ENCODE measurements at regions not wholly inside any gene's neighbourhood (a gene's known extent, or its start where the extent isn't known, plus 50 kb on each side); places are given as distances from the start of the nearest gene placed in this dataset.

DNA sequence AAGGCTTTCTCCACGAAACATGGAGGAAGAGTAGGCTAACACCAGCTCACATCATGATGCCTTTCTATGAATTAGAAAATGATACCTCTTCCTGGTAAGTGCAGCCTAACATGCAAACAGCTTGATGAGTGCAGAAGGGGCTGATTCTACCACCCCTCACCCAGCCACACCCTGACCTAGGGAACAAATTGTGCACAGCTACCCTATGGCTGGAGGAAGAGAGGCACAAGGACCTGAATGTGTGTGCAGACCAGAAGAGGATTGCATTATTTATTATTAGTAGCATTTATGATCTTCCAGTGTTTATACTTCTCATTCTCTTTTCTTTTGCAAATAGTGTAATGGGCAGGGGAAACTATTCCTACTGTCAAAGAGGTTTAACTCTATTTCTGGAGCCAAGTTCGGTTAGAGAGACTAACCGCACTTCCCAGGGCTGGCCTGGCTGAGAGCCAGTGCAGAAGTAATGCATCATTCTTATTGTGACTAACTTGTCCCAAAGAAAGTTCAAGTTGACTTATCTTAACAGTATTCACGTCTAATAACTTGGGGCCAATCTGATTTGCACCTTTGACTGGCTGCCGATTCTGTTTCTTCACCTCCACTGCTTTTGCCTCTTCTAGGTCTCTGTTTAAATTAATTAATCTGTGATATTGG is 237.5 kb downstream of the CD83 start:
- POLR2A ChIA-PET: interaction anchor here (0.7 kb wide), 1 partner anchor 182 kb away, joined by 3 read pairs; no protein-coding TSS in a partner anchor
- CTCF ChIA-PET: no interaction called here

DNA sequence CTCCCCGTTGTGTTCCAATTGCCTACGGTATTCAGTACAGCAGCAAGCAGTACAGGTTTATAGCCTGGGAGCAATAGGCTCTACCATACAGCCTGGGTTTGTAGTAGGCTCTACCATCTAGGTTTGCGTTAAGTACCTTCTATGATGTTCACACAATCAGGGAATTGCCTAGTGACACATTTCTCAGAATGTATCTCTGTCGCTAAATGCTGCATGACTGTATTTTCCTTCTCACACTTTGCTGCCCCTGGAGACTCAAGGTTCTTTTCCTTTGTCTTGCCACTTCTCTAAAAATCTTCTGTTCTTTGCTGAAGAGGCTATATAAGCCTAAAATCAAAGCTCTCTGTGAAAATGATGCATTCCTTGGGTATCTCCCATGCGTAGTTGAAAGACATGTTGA is 241.9 kb downstream of the CD83 start:
- POLR2A ChIA-PET: no interaction called here

DNA sequence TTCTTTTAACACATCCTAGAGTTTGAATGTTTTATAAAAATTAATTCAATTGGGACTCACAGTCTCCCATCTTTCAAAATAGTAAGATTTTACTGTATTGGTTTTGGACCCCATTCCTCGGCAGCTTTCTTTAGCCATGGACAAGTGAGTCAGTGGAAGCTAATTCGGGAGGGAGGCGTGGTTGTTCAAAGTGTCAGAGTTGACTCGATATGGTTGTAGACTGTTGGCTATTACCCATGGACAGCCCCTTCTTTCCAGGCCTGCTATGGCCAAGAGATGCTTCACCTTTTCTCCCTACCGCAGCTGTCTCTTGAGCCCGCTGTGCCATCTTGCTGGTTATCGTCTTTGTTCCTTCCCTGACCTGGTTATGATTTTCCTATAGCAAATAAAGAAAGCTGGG is 243.0 kb downstream of the CD83 start:
- CTCF ChIA-PET: no interaction called here

More for the DNA sequence above, 241.9 kb downstream of the CD83 start:
- CTCF ChIA-PET: no interaction called here

DNA sequence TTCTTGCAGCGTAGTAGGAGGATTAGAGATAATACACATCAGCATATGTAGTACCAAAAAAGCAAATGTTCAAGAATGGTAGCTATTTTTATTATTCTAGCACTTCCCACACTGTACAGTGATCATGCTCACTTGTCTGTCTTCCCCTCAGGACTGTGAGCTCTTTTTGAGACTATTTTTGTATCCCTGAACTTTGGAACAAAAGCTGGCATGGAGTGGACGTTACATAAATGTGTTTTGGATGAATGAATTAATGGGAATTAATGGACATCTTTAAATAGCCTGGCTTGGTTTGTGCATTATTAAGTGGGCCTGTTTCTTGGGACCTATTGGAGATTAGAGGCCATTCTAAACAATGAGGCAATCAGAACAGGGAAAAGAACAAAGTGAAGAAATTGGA is 243.7 kb downstream of the CD83 start:
- CTCF ChIA-PET: no interaction called here
- POLR2A ChIA-PET: no interaction called here

More for the DNA sequence above, 243.0 kb downstream of the CD83 start:
- POLR2A ChIA-PET: no interaction called here

DNA sequence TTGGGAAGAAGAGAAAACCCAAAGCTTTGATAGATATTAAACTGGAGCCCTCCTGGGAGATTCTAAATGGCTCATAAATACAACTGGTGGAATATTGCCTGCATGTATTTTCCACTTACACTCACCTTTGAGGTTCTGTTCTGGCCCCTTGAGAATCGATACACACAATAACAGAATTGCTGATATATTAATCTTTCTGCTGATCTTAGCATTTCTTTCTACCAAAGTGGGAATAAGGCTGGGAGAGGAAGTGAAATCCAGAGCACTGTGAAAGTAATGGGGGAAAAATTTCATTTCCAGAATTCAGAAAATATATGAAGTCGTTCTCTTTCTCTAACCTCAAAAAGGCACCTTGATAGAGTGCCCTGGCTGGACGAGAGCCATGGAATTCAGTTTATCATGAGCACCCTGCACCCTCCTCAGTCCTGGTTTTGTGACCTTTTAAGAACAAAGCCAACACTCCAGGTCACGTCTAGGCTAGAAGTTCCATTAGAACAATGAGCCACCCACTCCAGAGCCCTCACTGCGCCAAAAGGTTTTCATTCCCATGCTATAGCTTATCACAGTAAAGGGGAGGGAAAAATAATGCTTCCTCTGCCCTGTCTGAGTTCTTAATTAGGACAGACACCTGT is 244.5 kb downstream of the CD83 start:
- ChIA-PET POLR2A (no interaction called here), CTCF (no interaction called here)

DNA sequence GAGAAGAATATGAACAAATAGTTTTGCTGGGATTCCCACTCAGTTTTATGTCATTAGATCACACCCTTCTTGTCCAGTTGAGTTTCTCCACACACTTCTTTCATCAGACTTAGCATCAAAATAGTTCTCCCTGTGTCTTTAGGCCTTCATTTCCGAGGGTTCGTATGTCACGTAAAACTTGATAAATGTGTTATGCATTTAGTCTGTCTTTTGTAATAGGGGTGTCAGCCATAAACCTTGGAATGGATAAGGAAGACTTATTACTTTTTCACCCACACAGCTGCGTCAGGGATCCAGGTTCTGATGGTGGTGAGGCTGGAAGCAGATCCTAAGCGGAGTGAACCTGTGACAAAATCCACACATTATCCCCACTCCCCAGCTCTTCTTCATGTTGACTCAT is 246.8 kb downstream of the CD83 start:
- CTCF ChIA-PET: no interaction called here
- POLR2A ChIA-PET: no interaction called here

DNA sequence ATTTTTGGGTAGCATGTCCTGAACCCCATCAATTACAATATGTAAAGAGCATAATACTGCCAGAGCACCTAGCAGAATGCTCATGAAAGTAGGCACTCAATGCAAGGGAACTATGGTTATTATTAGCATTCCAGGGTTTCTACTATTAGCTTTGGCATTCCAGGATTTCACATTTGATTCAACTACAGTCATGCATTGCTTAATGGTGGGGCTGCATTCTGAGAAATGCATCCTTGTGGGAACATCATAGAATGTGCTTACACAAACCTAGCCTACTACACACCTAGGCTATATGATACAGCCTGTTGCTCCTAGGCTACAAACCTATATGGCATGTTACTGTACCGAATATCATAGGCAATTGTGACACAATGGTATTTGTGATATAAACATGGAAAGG is 247.8 kb downstream of the CD83 start:
- ChIA-PET CTCF (no interaction called here), POLR2A (no interaction called here)

DNA sequence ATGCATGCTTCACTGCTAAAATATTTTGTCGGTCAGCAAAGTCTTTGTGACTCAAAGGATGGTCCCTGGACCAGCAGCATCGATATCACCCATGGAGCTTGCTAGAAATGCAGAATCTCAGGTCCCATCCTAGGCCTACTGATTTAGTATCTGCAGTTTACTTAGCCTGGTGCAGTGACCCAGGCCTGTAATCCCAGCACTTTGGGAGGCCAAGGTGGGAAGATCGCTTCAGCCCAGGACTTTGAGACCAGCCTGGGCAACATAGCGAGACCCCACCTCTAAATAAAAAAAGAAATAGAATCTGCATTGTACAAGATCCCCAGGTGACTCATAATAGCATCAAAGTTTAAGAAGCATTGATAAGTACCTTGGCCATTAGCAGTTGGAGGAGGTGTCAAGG is 248.7 kb downstream of the CD83 start:
- POLR2A ChIA-PET: no interaction called here
- CTCF ChIA-PET: no interaction called here

DNA sequence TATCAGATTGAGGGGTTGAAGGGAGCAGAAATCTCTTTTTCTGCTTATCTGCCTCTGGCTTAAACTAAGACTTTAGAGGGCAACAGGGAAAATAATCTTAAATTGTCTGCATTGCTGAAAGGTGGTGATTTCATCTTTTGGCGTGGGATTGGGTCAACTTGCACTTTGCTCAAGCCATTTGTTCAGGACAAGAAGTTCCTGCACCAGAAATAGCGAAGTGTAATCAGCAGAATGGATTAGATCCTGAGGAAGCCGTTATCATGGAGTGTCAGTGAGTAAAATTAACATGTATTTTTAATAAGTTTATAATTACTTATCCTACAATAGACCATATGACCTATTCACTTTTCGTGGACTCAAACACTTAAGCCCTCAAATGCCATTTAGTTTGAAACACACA is 249.3 kb downstream of the CD83 start:
- ChIA-PET POLR2A (no interaction called here), CTCF (no interaction called here)

DNA sequence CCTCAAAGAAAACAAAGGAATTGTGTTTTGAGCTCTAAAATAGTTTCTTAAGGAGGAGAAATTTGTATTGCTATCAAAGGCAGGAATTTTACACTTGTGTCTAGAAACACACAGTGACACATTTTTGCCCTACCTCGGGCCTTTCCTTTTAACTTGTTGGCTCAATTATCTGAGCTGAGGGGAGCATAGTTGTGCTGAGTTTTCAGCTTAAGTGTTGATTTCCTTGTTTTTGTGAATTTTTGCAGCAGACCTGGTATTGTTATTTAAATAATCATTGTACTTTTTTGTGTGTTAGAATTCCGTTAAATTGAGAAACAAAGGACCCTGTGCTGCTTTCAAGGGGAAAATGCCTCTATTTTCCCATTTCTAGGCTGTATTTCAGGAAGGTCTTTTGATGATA is 249.7 kb downstream of the CD83 start:
- POLR2A ChIA-PET: no interaction called here

DNA sequence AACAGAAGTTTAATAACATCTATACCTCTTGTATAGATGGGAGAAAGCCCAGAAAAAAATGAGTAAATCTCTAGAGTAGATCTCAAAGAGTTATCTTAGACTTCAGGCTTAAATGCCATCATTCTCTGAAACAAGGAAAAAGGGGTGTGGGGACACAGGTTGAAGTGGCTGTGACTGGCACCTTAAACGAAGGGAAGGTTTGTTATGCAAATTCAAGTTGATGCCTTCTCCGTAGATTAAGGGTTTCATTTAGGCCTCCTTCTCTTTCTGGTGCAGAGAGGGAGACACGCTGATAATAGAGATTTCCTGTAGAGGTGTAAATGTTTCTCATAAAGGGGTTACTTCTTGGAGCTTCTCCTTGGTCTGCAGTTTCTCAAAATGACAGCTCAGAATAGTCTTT is 252.1 kb downstream of the CD83 start:
- CTCF ChIA-PET: no interaction called here

More for the DNA sequence above, 249.7 kb downstream of the CD83 start:
- CTCF ChIA-PET: no interaction called here

DNA sequence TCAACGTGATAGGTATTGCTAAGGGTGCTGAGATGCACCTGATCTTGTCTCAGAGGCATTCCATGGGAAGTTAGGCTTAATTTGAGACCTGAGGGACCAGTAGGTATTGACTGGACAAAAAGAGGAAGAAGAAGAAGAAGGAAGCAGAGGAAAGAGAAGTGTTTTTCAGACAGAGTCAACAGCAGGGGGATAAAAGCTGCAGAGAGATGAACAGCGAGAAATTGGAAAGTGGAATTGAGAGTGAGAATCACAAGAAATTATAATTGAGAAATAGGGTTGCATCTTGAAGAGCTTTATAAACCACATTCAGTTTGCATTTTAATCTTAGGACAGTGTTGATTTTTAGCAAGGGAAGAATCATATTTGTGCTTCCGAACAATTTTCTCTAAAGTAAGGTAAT is 254.0 kb downstream of the CD83 start:
- ChIA-PET POLR2A (no interaction called here), CTCF (interaction anchor here (1.9 kb wide), 1 partner anchor 12 kb away, joined by 3 read pairs; no protein-coding TSS in a partner anchor)

More for the DNA sequence above, 252.1 kb downstream of the CD83 start:
- POLR2A ChIA-PET: no interaction called here

DNA sequence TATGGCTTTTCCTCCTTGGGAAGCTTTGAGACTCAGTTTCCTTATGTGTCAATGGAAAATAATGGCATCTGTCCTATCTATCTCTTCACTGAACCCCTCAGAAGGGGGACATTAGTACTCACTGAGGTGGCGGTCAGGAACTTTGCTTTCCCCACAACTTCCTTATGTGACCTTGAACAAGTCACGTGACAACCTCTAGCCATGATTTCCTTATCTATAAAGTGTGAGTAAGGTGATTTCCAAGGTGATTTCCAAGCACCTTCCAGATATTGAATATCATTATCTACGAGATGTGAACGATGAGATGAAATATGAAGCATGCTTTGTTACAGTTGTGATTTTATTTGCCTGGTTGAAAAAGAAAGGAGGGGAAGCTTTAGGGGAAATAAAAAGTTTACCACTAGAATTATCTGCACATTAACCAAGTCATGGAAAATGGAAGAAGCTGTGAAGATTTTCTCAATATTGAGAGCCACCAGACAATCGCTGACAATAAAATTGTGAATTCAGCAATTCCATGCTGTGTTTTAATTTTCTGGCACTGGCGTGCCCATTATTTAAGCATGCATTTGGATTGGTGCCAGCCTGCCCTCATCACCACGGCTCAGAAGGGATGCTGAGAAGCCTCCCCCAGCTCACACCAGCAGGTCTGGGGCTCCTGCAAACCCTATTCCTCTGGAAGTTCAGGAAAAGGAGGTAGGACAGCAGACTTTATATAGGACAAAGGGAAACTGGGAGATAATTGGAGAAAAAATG is 255.3 kb downstream of the CD83 start:
- ChIA-PET POLR2A (no interaction called here), CTCF (interaction anchor here (1.9 kb wide), 1 partner anchor 11 kb away, joined by 3 read pairs; no protein-coding TSS in a partner anchor)

DNA sequence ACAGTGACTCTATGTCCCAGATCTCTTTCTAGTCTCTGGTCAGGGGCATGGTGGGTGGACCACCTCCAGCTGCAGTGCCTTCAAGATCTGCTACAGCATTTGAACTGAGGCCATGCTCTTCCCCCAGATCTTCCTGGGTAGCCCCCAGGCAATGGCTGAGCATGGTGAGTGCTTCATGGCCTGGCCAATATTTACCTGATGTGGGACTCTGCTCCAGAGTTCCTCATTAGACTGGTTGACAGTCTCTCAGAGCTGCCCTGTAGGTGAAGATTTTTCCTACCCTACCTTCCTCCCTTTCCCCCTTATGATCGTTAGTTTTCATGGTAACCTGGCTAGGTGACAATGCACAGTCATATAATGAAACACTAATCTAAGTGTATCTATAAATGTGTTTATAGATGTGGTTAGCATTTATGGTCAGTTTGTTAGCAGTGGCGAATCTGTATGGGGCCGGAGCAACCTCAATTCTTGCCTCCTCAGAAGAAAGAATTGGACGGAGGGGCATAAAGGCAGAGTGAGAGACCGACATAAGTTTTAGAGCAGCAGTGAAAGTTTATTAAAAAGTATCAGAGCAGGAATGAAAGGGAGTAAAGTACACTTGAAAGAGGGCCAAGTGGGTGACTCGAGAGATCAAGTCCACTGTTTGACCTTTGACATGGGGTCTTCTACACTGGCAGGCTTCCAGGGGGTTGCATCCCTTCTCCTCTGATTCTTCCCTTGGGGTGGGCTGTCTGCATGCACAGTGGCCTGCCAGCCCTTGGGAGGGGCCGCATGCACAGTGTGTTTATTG is 256.3 kb downstream of the CD83 start:
- POLR2A ChIA-PET: no interaction called here
- CTCF ChIA-PET: no interaction called here

DNA sequence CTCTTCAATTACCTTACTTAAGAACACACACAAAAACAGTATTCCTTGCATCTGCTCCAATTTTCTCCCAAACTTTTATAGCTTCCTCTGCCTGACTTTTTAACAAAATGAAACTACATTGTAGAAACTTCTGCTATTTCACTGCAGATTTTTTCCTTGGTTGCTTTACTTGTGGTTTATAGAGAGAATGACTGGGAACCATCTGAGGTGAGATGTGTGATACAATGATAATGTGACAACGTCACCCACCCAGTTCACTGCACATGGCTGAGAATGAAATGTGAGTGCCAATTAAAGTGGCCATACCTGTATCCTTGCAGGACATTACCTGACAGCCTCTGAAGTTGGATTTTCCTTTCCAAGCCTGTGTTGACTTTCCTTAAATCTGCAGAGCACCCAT is 258.4 kb downstream of the CD83 start:
- ChIA-PET CTCF (no interaction called here), POLR2A (no interaction called here)

DNA sequence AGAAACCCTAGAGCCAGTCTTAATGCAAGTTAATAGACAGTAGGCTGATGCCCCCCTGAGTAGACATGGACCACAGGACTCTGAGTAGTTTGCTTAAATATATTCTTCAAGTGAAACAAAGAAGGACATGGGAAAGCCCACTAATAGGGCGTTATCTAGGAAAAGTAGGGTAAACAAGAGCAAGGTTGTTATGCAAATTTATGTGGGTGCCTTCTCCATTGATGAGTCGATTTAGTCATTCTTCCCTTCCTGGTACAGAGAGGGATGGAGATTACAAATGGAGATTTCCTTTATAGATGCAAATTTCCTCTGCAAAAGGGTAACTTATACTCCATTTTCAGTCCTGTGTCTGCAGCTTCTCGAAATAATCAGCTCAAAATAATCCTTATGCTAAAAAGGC is 262.0 kb downstream of the CD83 start:
- ChIA-PET CTCF (no interaction called here), POLR2A (no interaction called here)

DNA sequence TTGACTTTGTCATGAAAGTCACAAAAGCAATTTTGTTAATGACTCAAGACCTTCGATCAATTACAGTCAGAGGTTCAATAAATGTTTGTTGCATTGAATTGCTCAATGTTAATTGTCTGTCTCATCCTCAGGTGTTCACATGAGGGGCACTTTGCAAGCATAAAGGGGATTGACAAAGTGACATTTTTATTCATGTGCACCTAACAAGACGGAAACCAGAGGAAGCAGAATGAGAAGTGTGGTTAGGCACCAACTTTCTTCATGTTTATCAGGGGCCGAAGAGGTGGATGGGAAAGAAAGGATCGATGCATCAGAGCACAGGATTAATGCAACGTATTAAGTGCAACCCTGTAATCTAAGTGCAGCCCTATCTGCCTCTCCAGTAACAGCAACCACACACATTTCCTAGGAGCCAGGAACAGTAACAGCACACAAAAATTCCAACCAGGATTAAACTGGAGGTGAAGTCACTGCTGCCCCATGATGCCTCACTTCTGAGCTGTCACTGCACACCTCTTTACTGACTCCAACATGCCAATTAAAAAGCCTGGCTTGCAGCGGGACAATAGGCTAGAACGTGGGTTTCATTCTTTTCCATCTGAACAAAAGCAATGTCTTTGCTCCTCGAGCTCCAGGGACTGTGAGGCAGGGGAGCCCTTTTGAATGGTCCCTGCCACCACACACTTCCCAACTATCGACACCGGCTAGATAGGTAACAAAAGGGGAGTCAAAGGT is 262.7 kb downstream of the CD83 start:
- ChIA-PET POLR2A (no interaction called here), CTCF (no interaction called here)

DNA sequence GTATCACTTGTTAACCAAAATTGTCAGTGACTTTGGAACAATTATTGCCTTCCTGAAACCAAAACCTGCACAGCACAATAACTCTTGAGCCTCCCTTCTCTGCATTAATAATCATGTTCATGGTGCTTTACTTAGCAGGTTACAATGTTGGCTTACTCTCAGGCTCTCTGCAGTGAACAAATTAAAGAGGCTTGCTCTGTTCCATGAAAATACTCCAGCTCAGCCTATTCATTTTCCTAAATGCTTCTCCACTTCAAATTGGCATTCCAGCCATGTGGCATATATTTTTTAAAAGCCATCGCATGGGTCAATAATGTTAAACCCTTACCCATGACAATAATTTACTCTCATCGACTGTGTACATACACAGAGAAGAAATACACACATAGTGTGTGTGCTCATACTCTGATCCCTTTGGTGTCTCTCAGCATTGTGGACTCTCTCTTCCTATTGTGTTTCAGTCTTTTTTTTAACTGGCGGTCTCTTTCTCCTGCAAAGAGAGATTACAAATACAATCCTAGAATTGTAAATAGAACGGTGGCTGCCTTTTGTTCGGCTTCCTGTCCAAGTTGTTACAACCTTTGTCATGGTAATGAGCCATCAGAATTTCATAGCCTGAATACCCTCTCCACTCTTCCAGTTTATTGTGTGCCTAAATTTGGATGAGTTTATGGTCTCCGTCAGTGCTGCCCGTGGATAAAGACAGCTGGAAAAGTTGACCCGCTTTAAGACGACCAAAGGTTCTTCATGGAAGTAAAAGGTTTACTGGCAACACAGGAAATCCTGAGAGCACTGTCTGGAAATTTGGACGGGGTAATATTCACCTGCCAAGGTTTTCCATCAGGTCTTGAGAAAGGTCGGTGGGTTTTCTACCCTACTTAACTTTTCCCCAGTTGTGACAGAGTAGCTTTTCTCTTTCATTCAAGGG is 263.6 kb downstream of the CD83 start:
- CTCF ChIA-PET: no interaction called here
- POLR2A ChIA-PET: no interaction called here
